NCI-H1930 (cell line): ENCODE measurements at regions not wholly inside any gene's neighbourhood (a gene's known extent, or its start where the extent isn't known, plus 50 kb on each side); places are given as distances from the start of the nearest gene placed in this dataset.
A peak's percentile ranks its signal among the peaks of the same experiment; 100 is the strongest.
"Not testable (repeated sequence)": the region's sequence is repeated elsewhere in the genome, so short reads cannot be mapped to it uniquely, and the experiment has no call there.

Experiments
- DNase-seq, 2 experiments: peaks; one replicate each; lab custom pipeline; 2025; lab: John Stamatoyannopoulos, UW

DNA sequence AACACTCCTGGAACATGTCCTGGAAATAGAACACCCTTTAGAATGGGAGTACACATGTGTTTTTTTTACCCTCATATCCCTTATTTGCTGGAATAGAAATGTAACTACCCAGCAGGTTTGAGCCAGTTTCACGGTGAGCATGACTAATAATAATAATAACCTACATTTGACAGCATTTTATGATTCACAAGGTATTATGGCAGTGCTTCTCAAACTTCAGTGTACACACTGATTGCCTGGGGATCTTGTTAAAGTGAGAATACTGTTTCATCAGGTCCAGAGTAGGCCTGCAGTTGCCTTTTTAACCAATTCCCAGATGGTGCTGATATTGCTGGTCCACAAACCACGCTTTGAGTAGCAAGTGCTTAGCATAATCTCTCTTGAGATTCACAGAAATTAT lies 63.9 kb downstream of the NFKBIZ start:
- peak; percentile 8 to 63 for DNase-seq

DNA sequence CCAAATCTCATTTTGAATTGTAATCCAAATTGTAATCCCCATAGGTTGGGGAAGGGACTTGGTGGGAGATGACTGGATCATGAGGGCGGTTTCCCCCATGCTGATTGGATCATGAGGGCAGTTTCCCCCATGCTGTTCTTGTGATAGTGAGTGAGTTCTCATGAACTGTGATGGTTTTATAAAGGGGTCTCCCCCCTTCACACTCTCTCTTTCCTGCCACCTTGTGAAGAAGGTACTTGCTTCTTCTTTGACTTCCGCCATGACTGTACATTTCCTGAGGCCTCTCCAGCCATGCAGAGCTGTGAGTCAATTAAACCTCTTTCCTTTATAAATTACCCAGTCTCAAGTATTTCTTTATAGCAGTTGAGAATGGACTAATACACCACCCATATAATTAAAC lies 68.4 kb downstream of the NFKBIZ start:
- DNase-seq = not testable (repeated sequence)

GRCh38 chr3:101922151-101922725 lies 72.9 kb downstream of the NFKBIZ start:
- DNase-seq = not testable (repeated sequence)

GRCh38 chr3:101924621-101925020 lies 75.3 kb downstream of the NFKBIZ start:
- not testable (repeated sequence) for DNase-seq

DNA sequence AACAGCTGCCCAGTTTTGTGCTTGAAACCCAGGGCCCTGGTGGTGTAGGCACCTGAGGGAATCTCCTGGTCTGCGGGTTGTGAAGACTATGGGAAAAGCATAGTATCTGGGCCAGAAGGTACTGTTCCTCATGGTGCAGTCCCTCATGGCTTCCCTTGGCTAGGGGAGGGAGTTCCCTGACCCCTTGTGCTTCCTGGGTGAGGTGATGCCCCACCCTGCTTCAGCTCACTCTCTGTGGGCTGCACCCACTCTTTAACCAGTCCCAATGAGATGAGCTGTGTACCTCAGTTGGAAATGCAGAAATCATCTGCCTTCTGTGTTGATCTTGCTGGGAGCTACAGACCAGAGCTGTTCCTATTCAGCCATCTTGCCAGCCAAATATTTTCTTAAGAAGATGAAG lies 75.8 kb downstream of the NFKBIZ start:
- not testable (repeated sequence) for DNase-seq

- peak in 1 of 2 experiments; percentile 46 for DNase-seq
Observed at GRCh38 chr3:101925564-101925963, 76.2 kb downstream of the NFKBIZ start.

GRCh38 chr3:101926594-101927105 lies 77.3 kb downstream of the NFKBIZ start:
- DNase-seq = no peak

- no peak for DNase-seq
Observed at GRCh38 chr3:101928890-101929289, 79.6 kb downstream of the NFKBIZ start.

DNA sequence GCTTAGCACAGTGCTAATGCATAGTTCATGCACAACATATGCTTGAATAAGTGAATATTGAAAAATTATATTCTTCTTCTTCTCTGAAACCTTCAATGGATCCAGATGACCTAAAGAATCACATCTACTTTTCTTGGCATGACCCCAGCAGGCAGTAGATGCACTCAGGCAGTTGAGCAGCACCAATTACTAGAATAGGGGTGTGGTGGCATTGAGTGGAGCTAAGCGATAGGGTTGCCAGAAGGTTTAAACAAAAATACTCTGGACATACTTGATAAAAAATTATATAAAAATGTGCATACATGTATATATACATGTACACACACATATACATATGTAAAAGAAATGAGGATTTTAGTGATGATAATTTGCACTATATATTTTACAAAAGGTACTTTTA lies 81.8 kb downstream of the NFKBIZ start:
- DNase-seq = no peak

DNA sequence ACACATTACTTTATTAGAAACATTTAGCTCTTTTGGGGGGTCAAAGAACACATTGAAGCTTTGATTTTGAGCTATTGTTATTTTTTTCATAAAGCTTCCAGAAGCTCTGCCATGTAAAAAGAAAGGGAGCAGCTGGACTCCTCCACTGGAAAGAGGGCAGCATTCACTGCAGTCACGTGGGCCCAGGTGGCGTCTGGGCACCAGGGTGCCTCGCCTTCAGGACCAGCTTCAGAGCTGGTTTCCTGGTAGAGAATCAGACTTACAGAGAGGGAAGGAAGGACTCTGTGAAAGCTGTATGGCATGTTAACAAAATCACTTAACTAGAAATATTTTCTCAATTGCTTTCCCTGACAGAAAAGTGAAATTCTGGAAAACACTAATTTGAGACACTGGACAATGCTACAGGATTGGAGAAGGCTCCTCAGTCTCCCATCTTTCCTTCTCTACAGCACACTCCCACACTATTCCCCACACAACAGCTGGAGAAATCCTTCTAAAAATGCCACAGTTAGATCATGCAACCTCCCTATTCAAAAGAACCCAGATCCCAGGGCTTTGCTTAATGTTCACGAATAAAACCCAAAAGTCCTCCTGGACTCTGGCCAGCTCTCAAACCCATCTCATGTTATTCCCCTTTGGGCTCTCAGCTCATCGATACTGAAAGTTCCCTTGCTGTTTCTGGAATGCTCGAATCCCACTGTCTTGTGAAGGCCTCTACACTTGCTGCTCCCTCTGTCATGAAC lies 83.2 kb downstream of the NFKBIZ start:
- DNase-seq = no peak

DNA sequence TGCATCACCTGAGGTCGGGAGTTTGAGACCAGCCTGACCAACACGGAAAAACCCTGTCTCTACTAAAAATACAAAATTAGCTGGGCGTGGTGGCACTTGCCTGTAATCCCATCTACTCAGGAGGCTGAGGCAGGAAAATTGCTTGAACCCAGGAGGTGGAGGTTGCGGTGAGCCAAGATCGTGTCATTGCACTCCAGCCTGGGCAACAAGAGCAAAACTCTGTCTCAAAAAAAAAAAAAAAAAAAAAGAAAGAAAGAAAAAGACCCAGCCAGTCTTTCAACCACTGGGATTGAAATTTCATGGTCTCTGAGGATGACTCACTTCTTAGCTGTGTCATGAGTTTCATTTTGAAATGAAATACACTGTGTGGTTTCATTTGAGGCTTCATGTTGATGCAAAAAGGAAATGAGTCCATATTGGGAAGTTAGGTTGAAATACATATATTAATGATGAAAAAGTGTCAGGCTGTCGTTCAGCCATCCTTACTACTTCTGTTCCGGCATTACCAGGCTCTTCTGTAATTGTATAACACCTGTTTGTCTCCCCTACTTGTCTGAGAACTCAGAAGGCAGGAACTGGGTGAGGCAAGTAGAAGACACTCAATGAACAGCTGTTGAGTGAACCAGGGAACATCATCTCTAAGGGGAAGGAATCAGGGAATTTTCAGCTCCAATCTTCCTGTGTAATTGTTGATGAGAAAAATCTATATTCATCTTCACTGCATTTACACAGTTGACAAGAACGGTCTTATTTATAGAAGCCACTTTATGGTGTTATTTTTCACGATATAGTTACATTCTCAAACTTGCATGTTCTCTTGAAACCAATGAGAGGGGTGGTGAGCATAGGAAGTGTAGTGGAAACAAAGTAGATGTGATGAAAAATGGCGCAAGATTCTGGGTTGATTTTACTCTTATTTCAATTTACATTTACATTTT lies 87.4 kb downstream of the NFKBIZ start:
- no peak for DNase-seq

DNA sequence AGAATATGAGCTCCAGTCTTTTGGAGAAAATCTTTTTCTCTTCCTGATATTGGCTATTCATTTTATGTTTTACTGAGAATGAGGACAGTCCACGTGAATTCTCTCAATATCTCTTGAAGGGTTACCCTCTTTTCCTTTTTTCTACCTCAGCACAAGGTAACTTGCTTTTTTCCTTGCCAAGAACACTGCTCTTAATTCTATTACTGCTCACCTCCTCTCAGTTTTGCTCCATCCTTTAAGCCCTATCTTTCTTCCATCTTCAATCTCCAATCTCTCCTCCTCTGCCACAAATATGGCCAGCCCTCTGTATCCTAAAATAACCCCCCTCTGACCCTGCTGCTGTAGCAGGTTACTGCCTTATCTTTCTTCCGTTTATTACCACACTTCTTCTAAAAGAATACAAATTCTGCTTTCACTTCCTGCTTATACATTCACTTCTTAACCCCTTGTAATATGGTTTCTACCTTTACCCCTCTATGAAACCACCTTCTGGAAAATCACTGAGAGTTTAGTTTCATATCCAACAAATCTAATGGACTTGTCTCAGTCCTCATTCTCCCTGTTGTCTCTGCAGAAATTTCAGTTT lies 89.0 kb downstream of the NFKBIZ start:
- DNase-seq = no peak

GRCh38 chr3:101939361-101940049 lies 90.2 kb downstream of the NFKBIZ start:
- no peak for DNase-seq

GRCh38 chr3:101940521-101941317 lies 91.4 kb downstream of the NFKBIZ start:
- DNase-seq = no peak

DNA sequence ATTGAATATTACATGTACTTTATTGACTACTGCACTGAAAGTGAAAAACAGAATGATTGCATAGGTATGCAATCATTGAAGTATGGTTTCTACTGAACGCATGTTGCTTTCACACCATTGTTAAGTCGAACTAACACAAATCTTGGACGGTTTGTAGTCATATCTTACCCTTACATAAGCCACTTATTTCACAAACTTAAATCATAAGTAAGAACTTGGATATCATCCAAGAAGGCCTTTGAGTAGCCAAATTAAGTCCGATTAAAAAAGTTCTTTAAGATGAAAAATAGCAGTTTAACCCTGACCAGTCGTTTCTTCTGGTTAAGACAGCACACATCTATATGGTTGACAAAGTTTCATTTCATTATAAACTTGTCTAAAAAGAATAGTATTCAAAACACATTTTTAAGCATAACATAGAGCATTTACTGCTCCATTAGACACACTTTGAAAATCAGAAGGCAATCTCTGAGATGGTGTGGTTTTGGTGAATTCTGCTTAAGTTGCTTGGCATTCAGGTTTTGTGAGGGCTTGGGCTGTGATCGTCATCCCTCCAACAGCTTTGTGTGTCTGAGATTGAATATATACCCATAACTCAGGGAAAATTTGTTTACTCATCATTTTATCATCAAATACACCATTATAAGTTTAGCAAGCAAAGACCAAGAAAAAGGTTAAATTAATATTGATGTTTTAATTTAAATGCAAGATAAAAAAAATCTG lies 92.2 kb downstream of the NFKBIZ start:
- DNase-seq = no peak

GRCh38 chr3:101942356-101942755 lies 93.0 kb downstream of the NFKBIZ start:
- no peak for DNase-seq

- no peak for DNase-seq
Observed at GRCh38 chr3:101943029-101943428, 93.7 kb downstream of the NFKBIZ start.

DNA sequence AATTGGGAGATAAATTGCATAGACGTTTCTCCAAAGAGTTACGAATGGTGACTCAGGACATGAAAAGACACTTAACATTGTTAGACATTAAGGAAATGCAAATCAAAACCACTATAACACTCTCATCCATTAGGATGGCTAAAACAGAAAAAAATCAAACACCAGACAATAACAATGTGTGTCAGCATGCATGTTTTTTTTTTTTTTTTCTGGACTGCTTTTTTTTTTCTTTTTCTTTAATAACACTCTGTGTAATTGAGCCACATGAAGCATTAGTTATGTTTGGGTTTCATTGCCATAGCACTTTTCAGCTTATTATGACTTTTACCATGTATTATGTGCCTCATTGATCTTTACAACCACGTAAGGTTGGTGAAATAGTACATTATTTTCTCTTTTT lies 95.0 kb downstream of the NFKBIZ start:
- DNase-seq = no peak

DNA sequence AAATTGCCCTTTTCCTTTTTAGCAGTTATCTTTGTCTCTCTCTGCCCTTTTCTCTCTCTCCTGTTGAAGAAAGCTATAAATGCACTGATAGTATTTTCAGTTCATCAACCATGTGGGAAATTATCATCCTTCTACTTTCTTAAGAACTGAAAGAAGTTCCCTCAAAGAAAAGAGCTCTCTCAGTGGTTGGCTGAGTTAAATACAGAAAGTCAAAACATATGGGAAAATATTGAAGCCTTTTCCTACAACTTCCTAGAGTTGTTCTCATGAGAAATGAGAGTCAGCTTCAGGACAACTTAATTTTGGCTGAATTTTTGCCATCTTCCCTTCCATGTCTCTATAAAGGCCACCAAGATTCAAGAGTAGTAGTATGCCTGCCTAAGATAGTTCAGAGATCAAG lies 96.7 kb downstream of the NFKBIZ start:
- no peak for DNase-seq

DNA sequence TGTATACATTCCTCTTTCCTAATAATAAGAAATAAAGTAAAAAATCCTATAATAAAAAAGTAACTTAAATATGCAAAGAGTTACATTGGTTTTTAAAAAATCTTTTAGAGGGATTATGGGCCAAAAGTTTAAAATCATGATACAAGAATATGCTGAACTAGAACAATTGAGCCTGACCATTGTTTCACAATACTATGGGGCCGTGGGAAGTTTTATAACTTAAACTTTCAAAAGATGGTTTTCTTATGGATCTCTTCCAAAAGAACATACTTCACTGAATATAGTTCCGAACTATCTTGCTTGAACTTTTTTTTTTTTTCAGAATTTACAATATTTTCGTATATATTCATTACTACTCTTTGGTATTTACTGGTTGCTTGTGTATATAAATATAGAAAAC lies 97.6 kb downstream of the NFKBIZ start:
- no peak for DNase-seq
